ENCODE measurements at regions not wholly inside any gene's neighbourhood (a gene's known extent, or its start where the extent isn't known, plus 50 kb on each side); places are given as distances from the start of the nearest gene placed in this dataset.

DNA sequence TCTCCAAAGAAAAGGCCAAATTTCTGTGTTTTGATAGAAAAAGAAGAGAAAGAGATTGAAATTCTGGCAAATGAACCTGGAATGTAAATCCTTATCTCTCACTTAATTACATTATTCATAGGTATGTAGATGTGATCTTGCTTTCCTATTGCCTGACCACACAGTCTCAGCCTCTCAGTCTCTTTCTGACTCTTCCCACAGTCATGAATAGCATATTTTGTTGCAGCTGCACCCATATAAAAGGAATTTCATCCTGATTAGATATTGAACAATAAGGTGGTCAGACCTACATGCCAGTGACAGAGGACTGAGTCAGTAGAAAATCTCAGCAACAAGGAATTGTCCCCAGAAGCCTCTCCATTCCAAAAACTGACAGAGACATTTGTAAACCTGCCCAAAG is 62.9 kb upstream of the LRRC4C start:
- TF ChIP-seq, protein P1, sequence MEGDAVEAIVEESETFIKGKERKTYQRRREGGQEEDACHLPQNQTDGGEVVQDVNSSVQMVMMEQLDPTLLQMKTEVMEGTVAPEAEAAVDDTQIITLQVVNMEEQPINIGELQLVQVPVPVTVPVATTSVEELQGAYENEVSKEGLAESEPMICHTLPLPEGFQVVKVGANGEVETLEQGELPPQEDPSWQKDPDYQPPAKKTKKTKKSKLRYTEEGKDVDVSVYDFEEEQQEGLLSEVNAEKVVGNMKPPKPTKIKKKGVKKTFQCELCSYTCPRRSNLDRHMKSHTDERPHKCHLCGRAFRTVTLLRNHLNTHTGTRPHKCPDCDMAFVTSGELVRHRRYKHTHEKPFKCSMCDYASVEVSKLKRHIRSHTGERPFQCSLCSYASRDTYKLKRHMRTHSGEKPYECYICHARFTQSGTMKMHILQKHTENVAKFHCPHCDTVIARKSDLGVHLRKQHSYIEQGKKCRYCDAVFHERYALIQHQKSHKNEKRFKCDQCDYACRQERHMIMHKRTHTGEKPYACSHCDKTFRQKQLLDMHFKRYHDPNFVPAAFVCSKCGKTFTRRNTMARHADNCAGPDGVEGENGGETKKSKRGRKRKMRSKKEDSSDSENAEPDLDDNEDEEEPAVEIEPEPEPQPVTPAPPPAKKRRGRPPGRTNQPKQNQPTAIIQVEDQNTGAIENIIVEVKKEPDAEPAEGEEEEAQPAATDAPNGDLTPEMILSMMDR (IDR thresholded peaks at IDR 0.05): no peak
- TF ChIP-seq POLR2AphosphoS5 (IDR thresholded peaks at IDR 0.05) (no peak), POLR2A (IDR thresholded peaks at IDR 0.05) (no peak), EP300 (IDR thresholded peaks at IDR 0.05; ENCODE audit: low read depth) (no peak)

Data from transverse colon (tissue), 4 donors.